ENCODE measurements at regions not wholly inside any gene's neighbourhood (a gene's known extent, or its start where the extent isn't known, plus 50 kb on each side); places are given as distances from the start of the nearest gene placed in this dataset.

- 27% methylated on average over 3 of the region's 3 CpGs for WGBS (ENCODE audit: missing lambda C conversion rate)
- no peak for FAIRE-seq
Measured at GRCh38 chr13:86402500-86402899, 603.3 kb upstream of the SLITRK6 start.

More at GRCh38 chr13:86402500-86402899, 603.3 kb upstream of the SLITRK6 start:
- TF ChIP-seq NFE2L2 (conservative IDR thresholded peaks at IDR 0.05; ENCODE audit: low read length) (no peak), REST (IDR thresholded peaks at IDR 0.05) (no peak), HOXB13 (CRISPR knock-in tag; IDR thresholded peaks at IDR 0.05; ENCODE audit: low read depth) (no peak), RFX5 (IDR thresholded peaks at IDR 0.05) (no peak), NPAS2 (CRISPR knock-in tag; IDR thresholded peaks at IDR 0.05; ENCODE audit: borderline replicate concordance) (no peak), JUN (IDR thresholded peaks at IDR 0.05) (no peak), CEBPB (IDR thresholded peaks at IDR 0.05) (no peak), CTCF (IDR thresholded peaks at IDR 0.05) (no peak), ZSCAN20 (CRISPR knock-in tag; IDR thresholded peaks at IDR 0.05) (no peak), JUNB (IDR thresholded peaks at IDR 0.05) (no peak), RNF2 (IDR thresholded peaks at IDR 0.05; ENCODE audit: borderline replicate concordance, low read depth) (no peak), GATA3 (IDR thresholded peaks at IDR 0.05; ENCODE audit: borderline replicate concordance) (no peak), HMGXB4 (CRISPR knock-in tag; IDR thresholded peaks at IDR 0.05; ENCODE audit: borderline replicate concordance) (no peak), BCL3 (IDR thresholded peaks at IDR 0.05) (no peak), ZFP36 (IDR thresholded peaks at IDR 0.05; ENCODE audit: borderline replicate concordance, partially characterized antibody) (no peak), CBX8 (IDR thresholded peaks at IDR 0.05) (no peak), MAFK (IDR thresholded peaks at IDR 0.05; ENCODE audit: partially characterized antibody) (no peak)
- CTCF ChIA-PET: no interaction called here
- Histone ChIP-seq H3K4me1 (no peaks in the 10 kb centered on the region), H3K4me3 (no peak overlapping the region), H3K9me3 (no peaks in the 10 kb centered on the region), H3K27ac (no peak overlapping the region), H3K4me2 (no peak overlapping the region)
- DNase-seq (ENCODE audit: low read depth in 1 of 2, low spot score in 1 of 2): no peak
- no peak for ATAC-seq
- POLR2A ChIA-PET: no interaction called here
